Kidney (tissue), 13 donors: ENCODE measurements at regions not wholly inside any gene's neighbourhood (a gene's known extent, or its start where the extent isn't known, plus 50 kb on each side); places are given as distances from the start of the nearest gene placed in this dataset.
A peak's percentile ranks its signal among the peaks of the same experiment; 100 is the strongest.

ENCODE experiments used
- DNase-seq, 5 donors: peaks; one replicate each; pipeline ENCODE4 v3.0.0-alpha.2; 2013 to 2020
- FAIRE-seq: peaks from 2 replicates; lab custom pipeline; 2012; peaks lifted over from hg19 to GRCh38; lab: Jason Lieb, UNC
- H3K27ac ChIP-seq, 2 donors: one replicate each; pipeline ENCODE4 v1.7.0; 2013; ENCODE audit warnings: low read depth in 2 of 2, low read length in 2 of 2, inconsistent platforms in 1 of 2
- H3K27me3 ChIP-seq: one replicate; pipeline ENCODE4 v1.7.1; 2013; ENCODE audit warnings: low read length, inconsistent platforms; ENCODE audit not compliant: control insufficient read depth, insufficient read depth
- H3K36me3 ChIP-seq, 3 donors: one replicate each; pipeline versions ENCODE4 v1.7.0 to v1.7.1; 2013; ENCODE audit warnings: low read length in 3 of 3, control low read depth in 1 of 3, inconsistent platforms in 1 of 3; ENCODE audit not compliant: insufficient read depth in 3 of 3, control insufficient read depth in 2 of 3
- H3K4me1 ChIP-seq, 3 donors: one replicate each; pipeline versions ENCODE4 v1.7.0 to v1.7.1; 2013; ENCODE audit warnings: low read length in 3 of 3, inconsistent platforms in 1 of 3, low read depth in 1 of 3; ENCODE audit not compliant: control insufficient read depth in 2 of 3, insufficient read depth in 2 of 3
- H3K4me3 ChIP-seq, 3 donors: one replicate each; pipeline versions ENCODE4 v1.7.0 to v1.8.1; 2013; ENCODE audit warnings: low read length in 3 of 3, control low read depth in 1 of 3, inconsistent platforms in 1 of 3
- H3K9ac ChIP-seq, 3 donors: one replicate each; pipeline versions ENCODE4 v1.7.0 to v1.7.1; 2013; ENCODE audit warnings: low read length in 3 of 3, control low read depth in 1 of 3, inconsistent platforms in 1 of 3
- H3K9me3 ChIP-seq, 3 donors: one replicate each; pipeline versions ENCODE4 v1.7.0 to v1.7.1; 2013; ENCODE audit warnings: low read length in 3 of 3, control low read depth in 1 of 3, inconsistent platforms in 1 of 3; ENCODE audit not compliant: control insufficient read depth in 2 of 3, insufficient read depth in 1 of 3
- intact Hi-C: fragments of 100-400 bp; cut with DNase I; formaldehyde crosslinking; loops from one replicate; pipeline ENCODE4 v1.11.1; 2022
- TF ChIP-seq, protein P1 (sequence below): IDR thresholded peaks from 3 replicates; pipeline ENCODE4 v1.5.1; 2012; ENCODE audit warnings: mild to moderate bottlenecking, moderate library complexity, borderline replicate concordance; ENCODE audit not compliant: insufficient read depth; ENCODE audit errors: extremely low read depth
- donor health status: control.
- donor health status: control.
- donor health status: control.
- donor health status: control.
- donor health status: control.
- donor health status: DM: yes; HTN: yes; CAD: no.
- donor health status: Normal renal cell carcinoma (clear cell type).

DNA sequence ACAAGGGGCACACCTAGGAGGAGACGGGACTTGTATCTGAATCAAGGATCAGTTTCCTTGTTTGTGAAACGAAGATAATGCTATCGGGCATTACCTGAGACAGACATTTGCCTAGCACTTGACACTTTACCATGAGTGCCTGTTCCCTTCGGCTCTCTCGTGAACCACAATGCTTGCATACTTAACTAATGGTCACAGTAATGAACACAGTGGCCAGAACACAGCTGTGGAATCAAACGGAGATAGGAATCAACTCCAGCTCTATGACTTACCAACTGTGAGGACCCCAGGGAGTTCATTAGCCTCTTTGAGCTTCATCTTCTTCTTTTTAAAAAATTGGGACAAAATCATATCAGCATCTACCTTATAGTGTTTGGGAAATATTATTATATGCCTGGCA, 207.8 kb downstream of the DRD1 start:
- Histone ChIP-seq H3K4me1 (no peaks in the 10 kb centered on the region), H3K9me3 (no peaks in the 10 kb centered on the region), H3K27me3 (no peaks in the 10 kb centered on the region), H3K4me3 (no peak overlapping the region), H3K27ac (no peak overlapping the region), H3K36me3 (no peaks in the 10 kb centered on the region), H3K9ac (no peak overlapping the region)
- TF ChIP-seq, protein P1, sequence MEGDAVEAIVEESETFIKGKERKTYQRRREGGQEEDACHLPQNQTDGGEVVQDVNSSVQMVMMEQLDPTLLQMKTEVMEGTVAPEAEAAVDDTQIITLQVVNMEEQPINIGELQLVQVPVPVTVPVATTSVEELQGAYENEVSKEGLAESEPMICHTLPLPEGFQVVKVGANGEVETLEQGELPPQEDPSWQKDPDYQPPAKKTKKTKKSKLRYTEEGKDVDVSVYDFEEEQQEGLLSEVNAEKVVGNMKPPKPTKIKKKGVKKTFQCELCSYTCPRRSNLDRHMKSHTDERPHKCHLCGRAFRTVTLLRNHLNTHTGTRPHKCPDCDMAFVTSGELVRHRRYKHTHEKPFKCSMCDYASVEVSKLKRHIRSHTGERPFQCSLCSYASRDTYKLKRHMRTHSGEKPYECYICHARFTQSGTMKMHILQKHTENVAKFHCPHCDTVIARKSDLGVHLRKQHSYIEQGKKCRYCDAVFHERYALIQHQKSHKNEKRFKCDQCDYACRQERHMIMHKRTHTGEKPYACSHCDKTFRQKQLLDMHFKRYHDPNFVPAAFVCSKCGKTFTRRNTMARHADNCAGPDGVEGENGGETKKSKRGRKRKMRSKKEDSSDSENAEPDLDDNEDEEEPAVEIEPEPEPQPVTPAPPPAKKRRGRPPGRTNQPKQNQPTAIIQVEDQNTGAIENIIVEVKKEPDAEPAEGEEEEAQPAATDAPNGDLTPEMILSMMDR = no peak
- no peak for FAIRE-seq
- intact Hi-C loops = no loop called here
- DNase-seq = no peak

DNA sequence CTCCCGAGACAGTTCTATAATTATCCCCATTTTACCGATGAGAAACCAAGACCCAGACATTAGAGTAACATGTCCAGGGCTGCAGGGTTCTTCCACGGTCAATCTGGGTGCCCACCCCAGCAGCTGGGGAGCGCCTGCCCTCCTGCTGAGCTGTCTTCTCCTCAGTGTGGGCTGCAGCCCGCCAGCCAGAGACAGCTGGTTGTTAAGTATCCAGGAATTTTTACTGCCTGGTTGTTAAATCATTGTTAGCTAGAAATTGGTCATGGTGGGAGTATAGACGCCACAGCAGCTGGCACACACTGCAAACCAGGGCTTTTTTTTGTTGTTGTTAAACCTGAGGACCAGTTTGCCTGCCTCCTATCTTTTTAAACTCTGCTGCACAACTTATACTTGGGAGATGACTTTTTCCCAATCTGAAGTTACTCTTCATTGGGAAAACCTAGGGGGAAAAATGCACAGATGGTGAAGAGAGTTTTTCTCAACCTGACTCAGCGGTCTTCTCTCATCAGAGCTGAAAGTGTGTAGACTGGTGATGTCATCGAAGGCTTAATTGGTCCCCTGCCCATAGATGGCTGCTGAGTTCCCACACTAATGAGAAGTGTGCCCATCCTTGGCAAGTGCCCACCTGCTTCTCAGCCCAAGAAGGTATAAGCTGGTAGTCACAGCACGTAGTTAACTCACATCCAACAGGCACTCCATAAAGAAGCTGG, 208.6 kb downstream of the DRD1 start:
- no peaks in the 10 kb centered on the region for H3K9me3 ChIP-seq
- intact Hi-C loops = no loop called here
- H3K27ac ChIP-seq = no peak overlapping the region
- H3K36me3 ChIP-seq = no peaks in the 10 kb centered on the region
- no peaks in the 10 kb centered on the region for H3K27me3 ChIP-seq
- no peak for FAIRE-seq
- TF ChIP-seq, protein P1 = no peak
- no peak overlapping the region for H3K9ac ChIP-seq
- peak in 3 of 5 donors; percentile 15 to 61 (median 30) for DNase-seq
- H3K4me1 ChIP-seq = no peaks in the 10 kb centered on the region
- no peak overlapping the region for H3K4me3 ChIP-seq

DNA sequence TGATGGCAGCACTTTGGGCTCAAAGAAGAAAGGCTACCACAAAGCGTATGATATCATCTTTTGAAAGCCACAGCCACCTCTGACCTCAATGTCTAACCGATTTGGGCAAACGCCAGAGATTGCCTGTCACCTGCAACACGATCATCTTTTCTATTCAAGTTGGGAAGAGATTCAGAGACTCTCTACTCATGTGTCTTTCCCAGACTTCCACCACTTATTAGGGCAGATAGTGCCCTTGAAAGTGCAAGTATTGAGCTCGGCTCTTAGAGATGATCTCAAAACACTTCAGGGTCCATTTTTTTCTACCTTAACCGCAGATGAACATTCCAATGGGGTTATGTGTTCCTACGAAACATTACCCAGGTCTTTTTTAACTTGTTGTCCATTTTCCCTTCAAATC, 213.7 kb downstream of the DRD1 start:
- H3K4me3 ChIP-seq = no peak overlapping the region
- no peak for DNase-seq
- no peaks in the 10 kb centered on the region for H3K4me1 ChIP-seq
- no peak overlapping the region for H3K9ac ChIP-seq
- H3K36me3 ChIP-seq = no peaks in the 10 kb centered on the region
- H3K9me3 ChIP-seq = no peaks in the 10 kb centered on the region
- no peaks in the 10 kb centered on the region for H3K27me3 ChIP-seq
- TF ChIP-seq, protein P1 = no peak
- intact Hi-C loops = no loop called here
- H3K27ac ChIP-seq = no peak overlapping the region
- FAIRE-seq = no peak

DNA sequence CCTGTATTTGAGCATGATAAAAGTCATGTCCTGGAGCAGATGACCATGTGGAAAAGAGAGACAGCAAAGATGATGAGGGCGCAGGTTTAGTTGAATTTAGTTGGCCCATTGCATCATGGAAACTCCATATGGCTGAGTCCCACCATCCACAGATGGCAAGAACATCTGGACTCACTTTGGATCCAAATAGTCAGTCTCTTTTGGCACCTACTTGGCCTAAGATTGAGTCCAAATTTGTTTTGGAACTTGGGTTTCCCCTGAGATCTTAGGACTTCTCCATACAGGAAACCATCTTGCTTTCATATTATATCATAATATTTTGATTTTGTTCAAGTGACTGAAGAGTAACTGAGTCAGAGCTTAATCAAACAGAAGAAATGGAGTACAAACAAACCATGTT, 217.5 kb downstream of the DRD1 start:
- DNase-seq (no peak), FAIRE-seq (no peak)
- intact Hi-C loops = no loop called here

More for the DNA sequence above, 217.5 kb downstream of the DRD1 start:
- no peaks in the 10 kb centered on the region for H3K27me3 ChIP-seq
- TF ChIP-seq, protein P1 = no peak
- no peaks in the 10 kb centered on the region for H3K4me1 ChIP-seq
- H3K9ac ChIP-seq = no peak overlapping the region
- no peaks in the 10 kb centered on the region for H3K9me3 ChIP-seq
- H3K27ac ChIP-seq = no peak overlapping the region
- no peaks in the 10 kb centered on the region for H3K36me3 ChIP-seq
- H3K4me3 ChIP-seq = no peak overlapping the region
